Common myeloid progenitor, CD34-positive (primary cell): ENCODE measurements at regions not wholly inside any gene's neighbourhood (a gene's known extent, or its start where the extent isn't known, plus 50 kb on each side); places are given as distances from the start of the nearest gene placed in this dataset.

Experiments used
- CTCF ChIA-PET: fragments of 350-600 bp; sonication (Branson Sonifier 250); formaldehyde crosslinking; loops from one replicate; lab custom pipeline; 2021; ENCODE audit warnings: antibody characterized with exemption; lab: Charles Lee
- POLR2A ChIA-PET: fragments of 350-600 bp; sonication (Branson Sonifier 250); formaldehyde crosslinking; loops from one replicate; lab custom pipeline; 2021; ENCODE audit warnings: antibody characterized with exemption; lab: Charles Lee
- DNase-seq, 3 donors: peaks; one replicate each; pipeline versions ENCODE4 v3.0.0 to v3.0.0-alpha.2; 2013
- H3K27ac ChIP-seq, 2 experiments: 1 replicate in 1 of 2; 2 replicates in 1 of 2; pipeline ENCODE4 v1.7.0; 2013; ENCODE audit warnings: inconsistent platforms in 2 of 2, low read length in 2 of 2, mild to moderate bottlenecking in 2 of 2, low read depth in 1 of 2, moderate library complexity in 1 of 2; ENCODE audit not compliant: severe bottlenecking in 2 of 2, insufficient read depth in 1 of 2, poor library complexity in 1 of 2
- H3K27me3 ChIP-seq, 5 experiments: replicated peaks in 2 of 5; 1 replicate in 3 of 5; 2 replicates in 2 of 5; pipeline versions ENCODE4 v1.6.1 to v1.7.0; 2013; ENCODE audit warnings: low read length in 4 of 5, mild to moderate bottlenecking in 2 of 5, moderate library complexity in 2 of 5, inconsistent platforms in 1 of 5; ENCODE audit not compliant: insufficient read depth in 5 of 5, control insufficient read depth in 4 of 5
- H3K36me3 ChIP-seq, 4 experiments: 1 replicate in 2 of 4; 2 replicates in 2 of 4; pipeline versions ENCODE4 v1.6.1 to v1.7.0; 2013; ENCODE audit warnings: low read length in 3 of 4, control low read depth in 1 of 4, mild to moderate bottlenecking in 1 of 4; ENCODE audit not compliant: control insufficient read depth in 4 of 4, insufficient read depth in 4 of 4
- H3K4me1 ChIP-seq, 4 experiments: 1 replicate in 3 of 4; 2 replicates in 1 of 4; pipeline versions ENCODE4 v1.6.1 to v1.7.1; 2013; ENCODE audit warnings: low read length in 3 of 4, mild to moderate bottlenecking in 3 of 4, control low read depth in 1 of 4, inconsistent platforms in 1 of 4, moderate library complexity in 1 of 4; ENCODE audit not compliant: control insufficient read depth in 4 of 4, insufficient read depth in 4 of 4; ENCODE audit errors: control extremely low read depth in 1 of 4
- H3K4me3 ChIP-seq, 7 experiments: 1 replicate in 4 of 7; 2 replicates in 3 of 7; pipeline versions ENCODE4 v1.5.1 to v1.7.0; 2013; ENCODE audit warnings: mild to moderate bottlenecking in 7 of 7, low read length in 6 of 7, moderate library complexity in 6 of 7, inconsistent platforms in 2 of 7, low read depth in 2 of 7, control low read depth in 1 of 7; ENCODE audit not compliant: insufficient read depth in 4 of 7, control insufficient read depth in 1 of 7; ENCODE audit errors: extremely low read depth in 1 of 7
- H3K9me3 ChIP-seq, 5 experiments: 1 replicate in 4 of 5; 2 replicates in 1 of 5; pipeline versions ENCODE4 v1.6.1 to v1.7.1; 2013; ENCODE audit warnings: low read length in 4 of 5, mild to moderate bottlenecking in 2 of 5, inconsistent platforms in 1 of 5, low read depth in 1 of 5, moderate library complexity in 1 of 5; ENCODE audit not compliant: control insufficient read depth in 4 of 5, insufficient read depth in 2 of 5; ENCODE audit errors: control extremely low read depth in 1 of 5
- WGBS: methylation state at CpG from one replicate; pipeline ENCODE4 v1.1.5; 2013; ENCODE audit not compliant: insufficient coverage; 5-methylcytosine and 5-hydroxymethylcytosine counted together

GRCh38 chr7:25619381-25619780 is 391.1 kb upstream of the NPVF start:
- ChIA-PET POLR2A (no interaction called here), CTCF (interaction anchor here (0.6 kb wide), 1 partner anchor 317 kb away, joined by 3 read pairs; no protein-coding TSS in a partner anchor)
- Histone ChIP-seq H3K36me3 (no peaks in the 10 kb centered on the region), H3K9me3 (no peaks in the 10 kb centered on the region), H3K4me3 (no peak overlapping the region), H3K4me1 (peaks cover 16 to 58% (median 27%) of the 10 kb centered on the region in 4 experiments), H3K27me3 (no peaks in the 10 kb centered on the region), H3K27ac (no peak overlapping the region)
- no peak for DNase-seq
- WGBS: 92% methylated on average over 2 of the region's 2 CpGs

- Histone ChIP-seq H3K4me3 (peak overlapping the region in 2 of 7 experiments; percentile 32 to 37), H3K27me3 (no peaks in the 10 kb centered on the region), H3K4me1 (peaks cover 16 to 58% (median 24%) of the 10 kb centered on the region in 4 experiments), H3K27ac (no peak overlapping the region), H3K36me3 (no peaks in the 10 kb centered on the region), H3K9me3 (no peaks in the 10 kb centered on the region)
- WGBS: 23% methylated on average over 5 of the region's 8 CpGs
- ChIA-PET POLR2A (no interaction called here), CTCF (interaction anchor here (0.6 kb wide), 1 partner anchor 318 kb away, joined by 3 read pairs; no protein-coding TSS in a partner anchor)
- peak; percentile 41 to 63 (median 41) for DNase-seq
Measured at GRCh38 chr7:25619963-25620799, 391.9 kb upstream of the NPVF start.

- no peak overlapping the region for H3K4me3 ChIP-seq
- H3K36me3 ChIP-seq: no peaks in the 10 kb centered on the region
- H3K27ac ChIP-seq: no peak overlapping the region
- H3K27me3 ChIP-seq: no peaks in the 10 kb centered on the region
- WGBS: no CpG with 5 or more reads among the region's 2 CpGs
- DNase-seq: no peak
- ChIA-PET CTCF (interaction anchor here (1.3 kb wide), 1 partner anchor 10 kb away, joined by 3 read pairs; no protein-coding TSS in a partner anchor), POLR2A (no interaction called here)
- H3K4me1 ChIP-seq: peaks cover 15 to 48% (median 20%) of the 10 kb centered on the region in 4 experiments
- no peaks in the 10 kb centered on the region for H3K9me3 ChIP-seq
Measured at GRCh38 chr7:25621993-25622392, 393.7 kb upstream of the NPVF start.

- WGBS: 96% methylated on average over 3 of the region's 3 CpGs
- DNase-seq: no peak
- no peaks in the 10 kb centered on the region for H3K9me3 ChIP-seq
- CTCF ChIA-PET: interaction anchor here (1.3 kb wide), 1 partner anchor 10 kb away, joined by 3 read pairs; no protein-coding TSS in a partner anchor
- H3K4me3 ChIP-seq: no peak overlapping the region
- H3K27me3 ChIP-seq: no peaks in the 10 kb centered on the region
- peaks cover 15 to 41% (median 20%) of the 10 kb centered on the region in 4 experiments for H3K4me1 ChIP-seq
- no peaks in the 10 kb centered on the region for H3K36me3 ChIP-seq
- POLR2A ChIA-PET: no interaction called here
- no peak overlapping the region for H3K27ac ChIP-seq
Measured at GRCh38 chr7:25622695-25623094, 394.4 kb upstream of the NPVF start.

- ChIA-PET POLR2A (no interaction called here), CTCF (no interaction called here)
- no peak overlapping the region for H3K27ac ChIP-seq
- WGBS: no CpG with 5 or more reads among the region's 3 CpGs
- H3K4me3 ChIP-seq: no peak overlapping the region
- H3K36me3 ChIP-seq: no peaks in the 10 kb centered on the region
- no peaks in the 10 kb centered on the region for H3K27me3 ChIP-seq
- H3K9me3 ChIP-seq: no peaks in the 10 kb centered on the region
- DNase-seq: no peak
- peaks cover 15 to 34% (median 20%) of the 10 kb centered on the region in 4 experiments for H3K4me1 ChIP-seq
Measured at GRCh38 chr7:25624051-25624450, 395.8 kb upstream of the NPVF start.

- H3K27me3 ChIP-seq: no peaks in the 10 kb centered on the region
- CTCF ChIA-PET: interaction anchor here (0.6 kb wide), 1 partner anchor 247 kb away, joined by 3 read pairs; no protein-coding TSS in a partner anchor
- H3K36me3 ChIP-seq: no peaks in the 10 kb centered on the region
- WGBS: 40% methylated on average over 3 of the region's 8 CpGs
- H3K4me1 ChIP-seq: peaks cover 14 to 27% (median 20%) of the 10 kb centered on the region in 4 experiments
- H3K4me3 ChIP-seq: no peak overlapping the region
- no peak for DNase-seq
- POLR2A ChIA-PET: interaction anchor here (0.7 kb wide), 1 partner anchor 13 kb away, joined by 3 read pairs; no protein-coding TSS in a partner anchor
- H3K27ac ChIP-seq: no peak overlapping the region
- no peaks in the 10 kb centered on the region for H3K9me3 ChIP-seq
Measured at GRCh38 chr7:25624833-25625232, 396.5 kb upstream of the NPVF start.
